ENCODE measurements at regions not wholly inside any gene's neighbourhood (a gene's known extent, or its start where the extent isn't known, plus 50 kb on each side); places are given as distances from the start of the nearest gene placed in this dataset.

DNA sequence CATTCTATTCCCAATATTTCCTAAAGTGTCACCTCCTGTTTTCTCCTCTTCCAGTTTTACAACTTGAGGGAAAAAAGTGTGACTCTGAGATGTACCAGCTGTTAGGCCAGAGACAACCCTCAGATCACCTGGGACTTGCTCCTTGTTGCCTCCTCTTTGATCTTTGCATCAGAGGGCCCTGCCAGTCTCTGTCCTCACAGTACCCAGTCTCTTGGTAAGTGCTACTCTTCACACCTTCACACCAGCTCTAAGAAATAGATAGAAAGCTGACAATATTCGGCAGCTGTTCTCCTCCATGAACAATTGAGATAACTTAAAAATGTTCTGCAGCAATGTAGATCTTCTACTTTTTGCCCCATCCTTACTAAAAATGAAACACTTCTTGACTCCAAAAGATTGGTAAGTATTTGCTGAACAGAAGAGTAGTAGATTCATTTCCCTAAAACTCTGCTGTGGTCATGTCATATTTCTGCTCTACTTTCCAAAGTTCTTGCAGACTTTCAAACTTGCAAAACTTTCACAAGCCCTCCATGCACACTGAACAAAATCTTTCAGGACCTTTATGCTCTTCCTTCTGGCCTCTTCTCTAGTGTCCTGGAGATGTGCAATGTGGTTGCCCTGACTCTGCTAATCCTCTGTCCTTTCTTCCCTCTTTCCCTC, 188.6 kb downstream of the SNX18 start:
- DNase-seq = no peak

DNA sequence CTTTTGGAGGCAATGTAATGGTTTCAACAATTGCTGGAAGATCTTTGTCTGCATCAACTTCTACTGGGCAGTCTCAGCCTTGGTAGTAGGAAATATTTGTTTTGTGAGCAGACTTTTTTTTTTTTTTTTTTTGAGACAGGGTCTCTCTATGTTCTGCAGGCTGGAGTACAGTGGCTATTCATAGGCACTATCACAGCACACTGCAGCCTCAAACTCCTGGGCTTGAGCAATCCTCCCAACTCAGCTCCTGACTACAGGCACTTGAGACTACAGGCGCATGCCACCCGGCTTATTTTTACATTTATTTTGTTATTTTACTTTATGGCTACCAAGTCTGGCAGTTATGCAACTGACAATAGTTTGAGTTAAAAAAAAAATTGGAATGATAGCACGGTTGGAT, 187.3 kb downstream of the SNX18 start:
- DNase-seq = no peak

DNA sequence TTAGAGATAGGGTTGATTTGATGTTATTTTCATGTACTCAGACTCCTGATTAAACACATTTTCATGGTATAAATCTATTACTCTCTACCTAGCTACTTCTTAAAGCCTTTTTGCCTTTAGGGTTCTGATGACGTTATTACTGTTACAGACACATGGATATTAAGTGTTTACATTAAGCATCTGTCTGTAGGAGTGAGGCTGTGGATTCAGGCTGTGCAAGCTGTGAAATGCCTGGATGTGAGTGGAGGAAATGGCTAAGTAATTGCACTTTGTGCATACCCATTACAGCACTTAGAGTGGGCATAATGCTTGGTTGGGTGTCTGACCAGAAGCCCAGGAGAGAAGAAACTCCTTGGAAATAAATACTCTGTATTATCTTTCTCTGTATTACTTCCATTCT, 186.8 kb downstream of the SNX18 start:
- no peak for DNase-seq

DNA sequence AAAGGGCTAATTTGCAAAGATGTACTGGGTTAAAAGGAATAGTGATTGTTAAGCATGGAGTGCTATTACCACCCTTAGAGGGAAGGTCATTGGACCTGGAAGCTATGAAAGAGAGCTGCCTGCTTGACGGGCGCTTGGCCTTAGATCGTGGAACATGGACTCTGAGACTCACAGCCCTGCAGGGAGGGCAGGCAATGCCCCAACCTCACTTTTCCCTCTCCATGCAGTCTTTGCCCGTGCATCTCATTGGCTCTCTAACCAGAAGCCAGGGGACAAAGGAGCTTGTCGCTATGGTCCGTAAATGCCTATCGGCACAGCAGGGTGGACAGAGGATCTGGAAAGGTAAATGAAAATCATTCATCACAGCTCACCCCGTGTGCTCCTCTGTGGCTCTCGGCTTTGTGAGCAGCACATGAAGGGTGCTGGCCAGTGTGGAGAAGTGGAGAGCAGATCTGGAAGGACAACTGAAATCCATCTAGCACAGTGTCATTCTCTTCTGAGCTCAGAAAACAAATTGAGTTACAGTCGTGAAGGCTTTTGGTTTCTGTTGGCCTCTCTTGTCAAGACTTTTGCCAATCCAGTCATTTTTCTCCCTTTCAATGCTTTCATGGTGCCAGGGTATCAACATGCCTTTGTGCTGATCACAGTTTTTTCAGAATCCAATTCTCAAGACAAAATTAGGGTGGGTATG, 186.2 kb downstream of the SNX18 start:
- no peak for DNase-seq

DNA sequence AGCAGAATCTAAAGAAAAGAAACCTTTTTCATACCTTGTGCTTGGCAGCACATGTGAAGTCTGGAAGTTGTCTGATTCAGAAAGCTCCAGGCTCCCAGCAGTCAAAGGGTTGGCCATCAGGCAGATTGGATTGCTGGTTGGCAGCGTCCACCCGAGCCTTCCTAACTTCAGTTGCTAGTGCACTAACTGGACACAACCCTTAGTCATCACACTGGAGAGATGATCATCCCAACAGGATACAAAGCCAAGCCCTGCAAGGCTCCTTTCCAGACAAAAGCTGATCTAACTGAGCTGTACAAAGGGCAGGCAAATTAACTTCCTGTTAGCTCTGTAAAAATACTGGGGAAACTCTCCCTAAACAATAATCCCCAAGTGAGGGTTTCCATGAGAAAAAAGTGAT, 185.6 kb downstream of the SNX18 start:
- no peak for DNase-seq

- DNase-seq = no peak
Observed at GRCh38 chr5:54702470-54702869, 184.9 kb downstream of the SNX18 start.

DNA sequence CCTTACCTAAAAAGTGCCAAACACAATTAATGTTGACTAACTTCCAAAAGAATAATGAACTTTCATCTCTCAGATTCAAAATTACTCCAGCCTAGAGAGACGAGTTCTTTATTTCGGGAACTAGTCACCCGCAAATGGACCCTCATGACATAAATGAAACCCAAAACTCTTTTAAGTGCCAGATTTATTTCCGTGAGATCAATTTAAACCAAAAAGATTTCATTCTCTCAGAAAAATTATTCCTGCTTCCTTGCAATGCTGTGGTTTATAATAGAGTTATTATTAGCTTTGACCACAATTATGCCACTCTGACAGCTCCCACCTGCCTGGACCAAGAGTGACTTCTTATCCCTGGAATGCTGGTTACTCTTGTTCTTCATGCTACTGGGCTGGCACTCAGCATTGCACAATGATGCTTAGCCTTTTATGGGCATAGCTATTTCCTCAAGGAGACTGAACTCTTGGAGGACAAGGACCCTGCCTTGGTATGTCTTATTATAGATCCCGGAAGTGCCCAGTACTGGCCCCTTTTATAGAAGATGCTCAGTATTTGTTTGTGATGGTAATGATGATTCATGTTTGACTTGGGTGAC, 183.5 kb downstream of the SNX18 start:
- no peak for DNase-seq

DNA sequence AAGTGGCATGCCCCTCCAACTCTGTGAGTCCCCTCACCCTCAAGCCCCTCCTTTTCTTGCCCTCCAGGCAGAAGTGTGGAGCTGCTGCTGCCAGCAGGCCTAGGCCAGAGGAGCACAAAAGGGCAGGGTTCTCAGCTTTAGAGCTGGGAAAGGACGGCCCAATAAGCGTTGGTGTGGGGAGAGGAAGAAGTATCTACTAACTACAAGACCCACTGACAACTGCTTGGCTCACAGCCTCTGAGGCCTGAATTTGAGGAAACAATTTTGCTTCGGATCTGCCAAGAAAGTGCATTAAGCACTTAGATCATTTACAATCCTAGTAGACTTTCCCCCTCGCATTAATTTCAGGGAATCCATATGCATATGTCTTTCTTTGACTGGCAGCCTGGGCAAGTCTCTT, 179.4 kb downstream of the SNX18 start:
- no peak for DNase-seq

DNA sequence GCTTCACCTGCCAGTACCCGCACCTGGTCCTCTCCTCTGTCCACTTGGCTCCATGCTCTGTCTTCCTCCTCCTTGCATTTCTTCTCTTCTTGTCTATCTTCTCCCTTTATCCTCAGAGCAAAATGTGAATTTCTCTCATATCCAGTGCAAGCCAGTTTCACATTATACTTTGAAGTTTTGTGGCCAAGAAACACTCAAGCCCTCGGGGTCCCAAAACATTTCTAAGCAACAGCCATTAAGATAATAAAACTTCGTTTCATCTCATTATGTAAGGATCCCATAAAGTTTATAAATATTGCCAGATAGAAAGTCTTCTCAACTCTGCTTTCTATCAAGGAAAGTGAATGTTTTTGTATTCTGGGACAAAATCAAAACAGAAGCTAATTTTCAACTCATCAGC, 178.8 kb downstream of the SNX18 start:
- DNase-seq = no peak

GRCh38 chr5:54695198-54695966, 177.8 kb downstream of the SNX18 start:
- DNase-seq = no peak

GRCh38 chr5:54693936-54694657, 176.5 kb downstream of the SNX18 start:
- DNase-seq = no peak

DNA sequence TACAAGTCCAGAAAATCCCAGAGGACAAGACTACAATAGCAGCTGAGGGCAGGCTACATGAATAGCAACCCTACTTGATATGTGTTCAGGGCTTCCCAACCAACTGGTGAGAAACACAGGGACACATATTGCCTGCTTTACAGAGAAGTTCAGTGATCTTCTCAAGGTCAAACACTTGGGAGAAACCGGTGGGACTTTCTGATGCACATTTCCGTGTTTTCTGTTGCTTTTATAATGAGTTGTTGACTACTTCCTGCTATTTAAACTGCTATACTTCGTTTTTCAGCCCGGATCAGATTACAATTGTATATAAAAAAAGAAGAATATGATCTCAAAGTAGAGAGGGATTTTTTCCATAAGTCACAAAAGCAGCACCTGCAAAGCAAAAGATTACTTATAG, 175.1 kb downstream of the SNX18 start:
- no peak for DNase-seq

DNA sequence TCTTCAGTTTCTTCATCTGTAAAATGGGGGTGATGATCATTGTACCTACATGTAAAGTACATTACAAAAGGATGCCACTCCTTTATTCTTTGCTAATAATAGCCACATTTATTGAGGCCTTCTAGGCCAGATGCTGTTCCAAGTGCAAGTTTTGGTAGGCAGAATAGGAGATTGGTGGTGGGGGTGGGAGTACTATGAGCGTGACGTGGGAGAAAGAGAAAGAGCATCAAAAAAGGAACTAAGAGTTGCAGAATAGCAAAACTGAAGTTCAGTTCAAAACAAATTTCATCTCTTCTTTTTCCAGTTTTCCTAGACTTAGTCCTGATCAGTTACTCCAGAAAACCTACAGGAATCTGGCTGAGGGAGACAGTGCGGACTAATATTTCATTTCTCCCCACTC, 174.1 kb downstream of the SNX18 start:
- no peak for DNase-seq

DNA sequence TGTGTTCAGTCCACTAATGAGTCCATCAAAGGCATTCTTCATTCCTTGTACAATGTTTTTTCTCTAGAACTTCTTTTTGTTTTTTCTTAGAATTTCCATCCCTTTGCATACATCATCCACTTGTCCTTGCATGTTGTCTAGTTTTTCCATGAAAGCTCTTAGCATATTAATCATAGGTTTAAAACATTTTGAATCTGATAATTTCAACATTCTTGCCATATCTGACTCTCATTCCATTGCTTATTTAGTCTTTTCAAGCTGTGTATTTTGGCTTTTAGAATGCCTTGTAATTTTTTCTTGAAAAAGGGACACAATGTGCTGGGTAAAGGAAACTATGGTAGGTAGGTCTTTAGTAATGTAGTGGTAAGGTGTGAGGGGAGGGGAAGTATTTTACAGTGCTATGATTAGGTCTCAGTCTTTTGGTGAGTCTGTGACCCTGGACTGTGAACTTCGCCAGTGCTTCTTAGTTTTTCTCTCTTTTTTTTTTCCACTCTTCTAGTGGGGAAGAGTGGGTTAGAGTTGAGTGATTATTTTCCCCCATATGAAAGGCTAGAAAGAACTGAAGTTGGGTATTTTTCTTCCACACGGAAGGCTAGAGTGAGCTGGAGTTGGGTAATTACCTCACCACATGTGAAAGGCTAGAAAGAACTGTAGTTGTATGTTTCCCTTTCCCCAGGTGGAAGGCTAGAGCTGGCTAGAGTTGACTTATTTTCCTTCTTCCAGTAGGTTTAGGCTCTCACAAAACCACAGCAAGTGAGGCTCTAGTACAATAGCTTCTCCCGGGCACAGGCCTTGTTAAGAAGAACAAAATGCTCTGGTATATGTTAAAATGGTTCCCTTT, 172.1 kb downstream of the SNX18 start:
- no peak for DNase-seq

- no peak for DNase-seq
Observed at GRCh38 chr5:54680998-54681397, 163.4 kb downstream of the SNX18 start.

GRCh38 chr5:54679686-54680085, 162.1 kb downstream of the SNX18 start:
- no peak for DNase-seq

DNA sequence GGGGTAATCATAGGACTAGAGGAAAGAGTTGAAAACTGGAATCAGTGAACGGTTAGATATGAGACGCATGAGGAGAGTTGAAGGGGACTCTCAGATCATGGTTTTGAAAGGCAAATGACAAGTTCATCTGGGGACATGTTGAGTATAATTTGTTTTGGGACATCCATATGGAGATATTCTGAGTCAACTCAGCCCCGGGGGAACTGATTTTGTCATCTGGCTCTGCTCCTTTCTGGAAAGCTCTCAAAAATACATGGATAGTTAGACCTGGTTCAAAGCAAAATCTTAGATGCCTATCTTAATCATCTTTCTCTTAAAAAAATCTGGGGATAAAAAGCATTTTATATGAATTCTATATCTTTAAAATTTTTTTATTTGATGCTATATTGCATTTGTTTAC, 161.2 kb downstream of the SNX18 start:
- no peak for DNase-seq

GRCh38 chr5:54676481-54677340, 159.2 kb downstream of the SNX18 start:
- DNase-seq = no peak

DNA sequence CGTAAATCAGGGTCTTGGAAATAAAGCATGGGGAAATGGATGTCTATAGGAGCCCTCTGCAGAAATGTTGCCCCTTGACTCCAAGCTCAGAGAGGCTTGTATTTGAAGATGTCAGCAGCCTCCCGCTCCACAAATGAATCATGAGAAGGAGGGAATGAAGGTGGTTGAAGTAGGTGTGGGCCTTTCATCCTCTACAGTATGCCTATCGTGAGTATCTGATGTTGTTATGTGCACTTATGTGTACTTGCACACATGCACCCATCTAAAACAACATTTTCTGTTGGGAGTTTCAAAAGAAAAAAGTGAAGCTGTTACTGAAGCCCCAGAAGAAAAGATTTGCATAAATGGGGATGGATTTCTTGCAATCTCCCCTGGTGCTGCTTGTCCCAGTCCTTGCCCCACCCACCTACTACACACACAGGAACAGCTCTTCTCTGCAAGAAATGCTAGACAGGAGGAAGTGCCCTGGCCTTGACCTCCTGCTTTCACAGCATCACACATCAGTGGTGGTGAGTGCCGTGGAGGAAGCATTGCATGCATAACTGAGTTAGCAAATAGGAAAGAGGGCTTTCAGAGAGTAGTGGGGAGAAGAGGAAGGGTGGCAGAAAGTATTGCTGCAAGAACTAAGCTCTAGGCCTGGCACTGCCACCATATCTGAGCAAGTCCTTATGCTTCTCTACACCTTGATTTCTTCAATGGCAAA, 156.1 kb downstream of the SNX18 start:
- peak; percentile 32 for DNase-seq

GRCh38 chr5:54672871-54673270, 155.3 kb downstream of the SNX18 start:
- DNase-seq = no peak
